Tibial artery (tissue), 4 donors: ENCODE measurements at regions not wholly inside any gene's neighbourhood (a gene's known extent, or its start where the extent isn't known, plus 50 kb on each side); places are given as distances from the start of the nearest gene placed in this dataset.
"Not testable (repeated sequence)": the region's sequence is repeated elsewhere in the genome, so short reads cannot be mapped to it uniquely, and the experiment has no call there.

Source experiments
- DNase-seq, 2 donors: peaks; one replicate each; pipeline ENCODE4 v3.0.0-alpha.2; 2019
- H3K27ac ChIP-seq, 2 donors: fragments of 200-600 bp; sonication (generic) in 1 of 2; 1 replicate in 1 of 2; 2 replicates in 1 of 2; pipeline ENCODE4 v1.5.1; 2018 to 2019; ENCODE audit warnings: mild to moderate bottlenecking in 1 of 2
- H3K27me3 ChIP-seq, 2 donors: fragments of 200-600 bp; sonication (generic) in 1 of 2; one replicate each; pipeline versions ENCODE4 v1.5.1 to v1.6.0; 2016 to 2019
- H3K36me3 ChIP-seq, 3 donors: fragments of 200-600 bp; sonication (generic) in 2 of 3; one replicate each; pipeline ENCODE4 v1.5.1; 2016 to 2019; ENCODE audit warnings: mild to moderate bottlenecking in 2 of 3
- H3K4me1 ChIP-seq, 4 donors: fragments of 200-600 bp; sonication (generic) in 2 of 4; 1 replicate in 3 of 4; 2 replicates in 1 of 4; pipeline ENCODE4 v1.5.1; 2016 to 2019
- H3K4me3 ChIP-seq, 2 donors: fragments of 200-600 bp; sonication (generic) in 1 of 2; 1 replicate in 1 of 2; 2 replicates in 1 of 2; pipeline ENCODE4 v1.5.1; 2018 to 2019; ENCODE audit warnings: mild to moderate bottlenecking in 2 of 2
- H3K9me3 ChIP-seq, 3 donors: fragments of 200-600 bp; sonication (generic) in 1 of 3; one replicate each; pipeline ENCODE4 v1.5.1; 2016 to 2019
- intact Hi-C: fragments of 100-400 bp; cut with DNase I; formaldehyde crosslinking; loops from one replicate; pipeline ENCODE4 v1.15.0; 2023; ENCODE audit warnings: low total_unique reads
- TF ChIP-seq, protein P1 (sequence below), 2 experiments: fragments of 200-600 bp in 1 of 2; fragments of 450-650 bp in 1 of 2; IDR thresholded peaks; one replicate each; pipeline ENCODE4 v1.5.1; 2017 to 2019; ENCODE audit warnings: antibody characterized with exemption in 2 of 2, mild to moderate bottlenecking in 1 of 2, moderate library complexity in 1 of 2

GRCh38 chr1:157269656-157270375 lies 131.6 kb upstream of the ETV3 start:
- no peaks in the 10 kb centered on the region for H3K4me1 ChIP-seq
- DNase-seq, result no peak
- TF ChIP-seq, protein P1, sequence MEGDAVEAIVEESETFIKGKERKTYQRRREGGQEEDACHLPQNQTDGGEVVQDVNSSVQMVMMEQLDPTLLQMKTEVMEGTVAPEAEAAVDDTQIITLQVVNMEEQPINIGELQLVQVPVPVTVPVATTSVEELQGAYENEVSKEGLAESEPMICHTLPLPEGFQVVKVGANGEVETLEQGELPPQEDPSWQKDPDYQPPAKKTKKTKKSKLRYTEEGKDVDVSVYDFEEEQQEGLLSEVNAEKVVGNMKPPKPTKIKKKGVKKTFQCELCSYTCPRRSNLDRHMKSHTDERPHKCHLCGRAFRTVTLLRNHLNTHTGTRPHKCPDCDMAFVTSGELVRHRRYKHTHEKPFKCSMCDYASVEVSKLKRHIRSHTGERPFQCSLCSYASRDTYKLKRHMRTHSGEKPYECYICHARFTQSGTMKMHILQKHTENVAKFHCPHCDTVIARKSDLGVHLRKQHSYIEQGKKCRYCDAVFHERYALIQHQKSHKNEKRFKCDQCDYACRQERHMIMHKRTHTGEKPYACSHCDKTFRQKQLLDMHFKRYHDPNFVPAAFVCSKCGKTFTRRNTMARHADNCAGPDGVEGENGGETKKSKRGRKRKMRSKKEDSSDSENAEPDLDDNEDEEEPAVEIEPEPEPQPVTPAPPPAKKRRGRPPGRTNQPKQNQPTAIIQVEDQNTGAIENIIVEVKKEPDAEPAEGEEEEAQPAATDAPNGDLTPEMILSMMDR (IDR thresholded peaks at IDR 0.05), result no peak
- H3K9me3 ChIP-seq, result no peaks in the 10 kb centered on the region
- no peaks in the 10 kb centered on the region for H3K36me3 ChIP-seq
- no peak overlapping the region for H3K27ac ChIP-seq
- no peak overlapping the region for H3K4me3 ChIP-seq
- intact Hi-C loops, result no loop called here
- peaks cover 0 to 3% of the 10 kb centered on the region in 2 donors for H3K27me3 ChIP-seq

DNA sequence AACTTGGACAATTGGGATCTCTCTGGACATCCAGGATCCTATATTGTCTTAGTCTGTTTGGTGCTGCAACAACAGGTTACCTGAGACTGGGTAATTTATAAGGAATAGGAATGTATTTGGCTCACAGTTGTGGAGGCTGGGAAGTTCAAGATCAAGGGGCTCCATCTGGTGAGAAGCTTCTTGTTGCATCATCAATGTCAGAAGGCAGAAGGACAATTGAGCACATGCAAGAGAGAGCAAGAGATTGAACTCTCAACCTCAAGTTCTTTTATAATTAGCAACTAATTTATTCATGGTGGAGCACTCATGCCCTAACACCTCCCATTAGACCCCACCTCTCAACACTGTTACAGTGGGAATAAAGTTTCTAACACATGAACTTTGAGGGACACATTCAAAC lies 124.7 kb upstream of the ETV3 start:
- H3K27ac ChIP-seq, result no peak overlapping the region
- intact Hi-C loops, result no loop called here
- H3K4me3 ChIP-seq, result no peak overlapping the region
- no peaks in the 10 kb centered on the region for H3K9me3 ChIP-seq
- no peaks in the 10 kb centered on the region for H3K4me1 ChIP-seq
- no peaks in the 10 kb centered on the region for H3K36me3 ChIP-seq
- TF ChIP-seq, protein P1 (IDR thresholded peaks at IDR 0.05), result no peak
- no peaks in the 10 kb centered on the region for H3K27me3 ChIP-seq
- DNase-seq, result no peak

GRCh38 chr1:157262422-157262821 lies 124.2 kb upstream of the ETV3 start:
- H3K27ac ChIP-seq, result no peak overlapping the region
- H3K4me3 ChIP-seq, result no peak overlapping the region
- H3K9me3 ChIP-seq, result no peaks in the 10 kb centered on the region
- no peak for DNase-seq
- intact Hi-C loops, result no loop called here
- no peaks in the 10 kb centered on the region for H3K4me1 ChIP-seq
- TF ChIP-seq, protein P1 (IDR thresholded peaks at IDR 0.05), result no peak
- H3K27me3 ChIP-seq, result no peaks in the 10 kb centered on the region
- H3K36me3 ChIP-seq, result no peaks in the 10 kb centered on the region

GRCh38 chr1:157255891-157256290 lies 117.7 kb upstream of the ETV3 start:
- H3K4me1 ChIP-seq, H3K9me3 ChIP-seq, H3K4me3 ChIP-seq, H3K27ac ChIP-seq, DNase-seq, H3K27me3 ChIP-seq, intact Hi-C loops, H3K36me3 ChIP-seq: not testable (repeated sequence)

DNA sequence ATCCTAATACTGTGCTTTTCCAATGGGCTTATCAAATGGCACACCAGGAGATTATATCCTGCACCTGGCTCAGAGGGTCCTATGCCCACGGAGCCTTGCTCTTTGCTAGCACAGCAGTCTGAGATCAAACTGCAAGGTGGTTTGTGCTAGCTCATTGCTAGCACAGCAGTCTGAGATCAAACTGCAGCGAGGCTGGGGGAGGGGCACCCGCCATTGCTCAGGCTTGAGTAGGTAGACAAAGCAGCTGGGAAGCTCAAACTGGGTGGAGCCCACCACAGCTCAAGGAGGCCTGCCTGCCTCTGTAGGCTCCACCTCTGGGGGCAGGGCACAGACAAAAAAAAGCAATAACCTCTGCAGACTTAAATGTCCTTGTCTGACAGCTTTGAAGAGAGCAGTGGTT lies 116.0 kb upstream of the ETV3 start:
- H3K4me1 ChIP-seq, intact Hi-C loops, H3K9me3 ChIP-seq, H3K27me3 ChIP-seq, DNase-seq, H3K4me3 ChIP-seq, H3K36me3 ChIP-seq, H3K27ac ChIP-seq: not testable (repeated sequence)

DNA sequence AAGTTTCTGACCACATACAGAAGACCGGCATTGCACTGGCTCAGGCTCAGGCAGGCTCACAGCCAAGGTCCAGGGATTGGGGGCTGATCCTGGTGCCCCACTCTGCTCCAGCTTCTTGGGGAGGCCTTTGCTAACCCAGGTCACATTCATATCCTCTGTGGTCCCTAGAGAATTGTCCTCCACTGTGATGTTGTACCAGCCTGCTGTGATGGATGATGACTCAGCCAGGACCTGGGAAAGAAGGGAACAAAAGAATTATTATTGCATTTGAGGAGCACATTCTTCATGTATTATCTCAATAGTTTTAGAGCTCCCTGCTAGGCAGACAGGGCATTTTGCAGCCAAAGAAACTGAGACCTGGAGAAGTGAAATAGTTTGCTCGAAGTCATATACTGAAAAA lies 114.3 kb upstream of the ETV3 start:
- no peaks in the 10 kb centered on the region for H3K36me3 ChIP-seq

More for the DNA sequence above, 114.3 kb upstream of the ETV3 start:
- no peaks in the 10 kb centered on the region for H3K4me1 ChIP-seq
- TF ChIP-seq, protein P1 (IDR thresholded peaks at IDR 0.05), result no peak
- no peak overlapping the region for H3K4me3 ChIP-seq
- H3K27me3 ChIP-seq, result no peaks in the 10 kb centered on the region
- intact Hi-C loops, result no loop called here
- DNase-seq, result no peak
- no peak overlapping the region for H3K27ac ChIP-seq
- peaks cover 0 to 9% (median 0%) of the 10 kb centered on the region in 3 donors for H3K9me3 ChIP-seq
